HG02884 (cell line): ENCODE measurements at regions not wholly inside any gene's neighbourhood (a gene's known extent, or its start where the extent isn't known, plus 50 kb on each side); places are given as distances from the start of the nearest gene placed in this dataset.

Experiments
- ATAC-seq: cut with Tn5 transposase; IDR thresholded peaks from one replicate; pipeline ENCODE4 v1.9.1; 2021; ENCODE audit warnings: mild to moderate bottlenecking, moderate library complexity; ENCODE audit not compliant: unreplicated experiment

DNA sequence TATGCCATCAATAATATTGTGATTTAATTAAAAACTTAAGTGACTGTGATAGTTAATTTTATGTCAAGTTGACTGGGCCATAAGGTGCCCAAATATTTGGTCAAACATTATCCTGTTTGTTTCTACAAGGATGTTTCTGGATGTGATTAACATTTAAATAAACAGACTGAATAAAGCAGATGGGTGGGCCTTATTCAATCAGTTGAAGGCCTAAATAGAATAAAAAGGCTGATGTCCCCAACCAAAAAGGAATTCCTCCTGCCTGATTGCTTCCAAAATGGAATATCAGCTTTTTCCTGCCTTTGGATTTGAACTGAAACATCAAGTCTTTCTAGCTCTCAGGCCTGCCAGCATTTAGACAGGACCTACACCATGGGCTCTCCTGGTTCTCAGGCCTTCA, 961.7 kb downstream of the NTRK3 start:
- ATAC-seq: no peak

DNA sequence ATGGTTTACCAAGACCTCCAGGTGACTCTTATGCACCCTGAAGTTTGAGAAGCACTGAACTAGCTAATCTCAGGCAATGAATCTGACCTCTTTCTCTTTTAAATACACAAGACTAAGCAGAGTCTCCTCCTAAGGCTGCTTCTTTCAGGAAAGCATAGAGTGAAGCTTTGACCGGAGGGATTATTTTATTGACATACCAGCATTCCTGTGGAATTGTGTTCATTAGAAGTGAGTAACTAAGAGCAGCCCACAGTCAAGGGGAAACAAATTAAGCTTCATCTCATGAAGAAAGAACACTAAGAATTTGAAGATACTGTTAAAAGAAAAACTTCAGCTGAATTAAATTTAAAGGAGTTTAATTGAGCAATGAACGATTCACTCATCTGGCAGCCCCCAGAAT, 963.5 kb downstream of the NTRK3 start:
- ATAC-seq: no peak

- ATAC-seq: no peak
Measured at GRCh38 chr15:87287156-87287555, 969.4 kb downstream of the NTRK3 start.

- no peak for ATAC-seq
Measured at GRCh38 chr15:87269566-87269965, 987.0 kb downstream of the NTRK3 start.

DNA sequence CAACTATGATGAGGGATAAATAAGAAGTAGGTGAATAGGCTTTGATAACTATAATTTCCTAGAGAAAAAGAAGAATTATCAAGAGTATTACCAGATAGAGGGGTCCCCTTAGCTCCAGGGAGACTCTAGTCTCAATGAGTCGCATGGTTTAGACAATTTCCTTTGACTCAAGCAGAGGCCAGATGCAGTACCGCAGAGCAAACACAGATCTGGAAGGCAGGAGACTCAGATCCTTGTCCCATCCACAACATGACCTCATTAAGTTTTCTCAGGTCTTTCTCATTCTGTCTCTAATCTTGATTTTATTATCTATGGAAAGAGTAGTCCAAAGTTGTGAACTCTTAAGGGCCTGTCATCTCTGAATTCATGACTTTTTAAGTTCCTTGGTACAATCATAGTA, 987.9 kb downstream of the NTRK3 start:
- no peak for ATAC-seq

DNA sequence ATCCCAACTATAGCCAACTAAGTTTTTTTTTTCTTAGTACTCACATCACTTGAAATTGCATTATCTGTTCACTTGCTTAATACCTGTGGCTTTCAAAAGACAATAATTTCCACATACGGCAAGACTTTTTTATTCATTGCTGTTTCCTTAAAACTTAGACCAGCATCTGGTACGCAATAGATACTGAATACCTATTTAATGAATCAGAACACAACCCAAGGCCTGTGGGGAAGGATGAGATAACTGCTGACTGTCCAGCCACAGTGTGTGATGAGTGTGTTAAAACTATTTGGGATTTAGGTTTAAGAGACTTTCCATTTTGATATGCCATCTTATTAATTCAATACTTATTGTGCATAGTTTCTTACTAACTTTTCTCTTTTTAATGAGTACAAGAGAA, 988.7 kb downstream of the NTRK3 start:
- no peak for ATAC-seq

DNA sequence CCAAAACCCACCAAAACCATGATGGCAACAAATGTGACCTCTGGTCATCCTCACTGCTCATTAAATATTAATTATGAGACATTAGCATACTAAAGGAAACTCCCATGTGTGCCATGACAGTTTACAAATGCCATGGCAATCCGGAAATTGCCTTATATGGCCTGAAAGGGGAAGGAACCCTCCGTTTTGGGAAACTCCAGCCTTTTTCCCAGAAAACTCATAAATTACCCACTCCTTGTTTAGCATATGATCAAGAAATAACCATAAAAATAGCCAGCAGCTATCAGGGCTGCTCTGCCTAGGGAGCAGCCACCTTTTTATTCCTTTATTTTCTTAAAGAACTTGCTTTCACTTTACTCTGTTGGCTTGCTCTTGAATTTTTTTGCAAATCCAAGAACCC, 992.7 kb downstream of the NTRK3 start:
- ATAC-seq: no peak

- ATAC-seq: no peak
Measured at GRCh38 chr15:87263296-87263695, 993.2 kb downstream of the NTRK3 start.

GRCh38 chr15:87245592-87245991, 1010.9 kb downstream of the NTRK3 start:
- ATAC-seq: no peak

DNA sequence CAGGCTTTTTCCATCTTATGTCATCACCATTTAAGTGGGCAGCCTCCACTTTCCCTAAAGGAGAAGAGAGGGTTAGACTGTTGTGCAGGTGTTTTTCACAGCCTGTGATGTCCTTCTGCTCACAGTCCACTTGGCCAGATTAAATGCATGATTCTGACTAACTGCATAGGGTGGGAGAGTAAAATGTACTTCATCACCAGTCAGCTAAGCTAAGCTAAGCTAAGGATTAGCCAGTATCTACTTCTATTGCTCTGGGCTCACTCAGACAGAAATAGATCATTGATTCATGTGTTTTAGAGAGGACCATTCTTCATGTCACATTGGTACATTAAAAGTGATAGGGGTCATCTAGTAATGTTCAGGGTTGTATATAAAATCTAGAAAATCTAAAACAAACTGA, 1013.1 kb downstream of the NTRK3 start:
- ATAC-seq: no peak

GRCh38 chr15:87239582-87240230, 1016.8 kb downstream of the NTRK3 start:
- ATAC-seq: no peak

GRCh38 chr15:87238451-87239068, 1018.0 kb downstream of the NTRK3 start:
- ATAC-seq: no peak

- no peak for ATAC-seq
Measured at GRCh38 chr15:87228460-87228859, 1028.1 kb downstream of the NTRK3 start.

DNA sequence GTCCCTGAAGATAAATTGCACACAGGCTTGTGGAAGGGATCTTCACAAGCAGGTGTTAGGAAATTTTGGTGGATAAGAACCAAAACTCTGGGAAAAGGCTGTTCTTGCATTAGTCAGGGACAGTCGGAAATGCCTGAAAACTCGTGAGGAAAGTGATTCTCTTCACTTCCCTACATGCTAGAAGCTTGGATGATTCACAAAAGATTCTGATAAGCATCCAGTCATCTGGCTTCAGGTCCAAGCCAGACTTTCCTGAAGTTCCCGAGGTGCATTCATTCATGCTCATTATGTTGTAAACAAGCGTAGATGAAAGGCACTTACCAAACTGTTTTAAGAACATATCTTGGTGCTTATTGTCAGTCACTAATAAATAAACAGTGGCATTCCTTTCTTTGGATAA, 1028.7 kb downstream of the NTRK3 start:
- ATAC-seq: no peak

- no peak for ATAC-seq
Measured at GRCh38 chr15:87225436-87225835, 1031.1 kb downstream of the NTRK3 start.

DNA sequence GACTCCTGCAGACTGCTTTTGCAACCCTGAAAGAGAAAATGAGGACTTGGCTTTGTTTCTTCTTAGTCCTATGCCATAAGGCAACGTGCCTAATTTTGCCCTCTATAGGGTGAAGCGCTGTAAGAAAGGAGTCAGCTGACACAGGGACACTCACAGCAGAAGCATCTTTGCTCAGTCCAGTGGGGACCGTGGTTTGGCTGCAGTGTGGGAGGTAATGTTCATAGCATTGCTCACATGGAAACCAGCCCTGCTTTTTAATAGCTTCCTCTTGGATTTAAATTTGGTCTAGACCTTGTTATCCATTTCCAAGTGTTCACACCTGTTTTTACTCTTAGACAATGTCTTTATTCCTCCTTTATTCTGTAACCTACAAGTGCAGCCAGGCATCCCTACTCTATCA, 1032.1 kb downstream of the NTRK3 start:
- no peak for ATAC-seq

DNA sequence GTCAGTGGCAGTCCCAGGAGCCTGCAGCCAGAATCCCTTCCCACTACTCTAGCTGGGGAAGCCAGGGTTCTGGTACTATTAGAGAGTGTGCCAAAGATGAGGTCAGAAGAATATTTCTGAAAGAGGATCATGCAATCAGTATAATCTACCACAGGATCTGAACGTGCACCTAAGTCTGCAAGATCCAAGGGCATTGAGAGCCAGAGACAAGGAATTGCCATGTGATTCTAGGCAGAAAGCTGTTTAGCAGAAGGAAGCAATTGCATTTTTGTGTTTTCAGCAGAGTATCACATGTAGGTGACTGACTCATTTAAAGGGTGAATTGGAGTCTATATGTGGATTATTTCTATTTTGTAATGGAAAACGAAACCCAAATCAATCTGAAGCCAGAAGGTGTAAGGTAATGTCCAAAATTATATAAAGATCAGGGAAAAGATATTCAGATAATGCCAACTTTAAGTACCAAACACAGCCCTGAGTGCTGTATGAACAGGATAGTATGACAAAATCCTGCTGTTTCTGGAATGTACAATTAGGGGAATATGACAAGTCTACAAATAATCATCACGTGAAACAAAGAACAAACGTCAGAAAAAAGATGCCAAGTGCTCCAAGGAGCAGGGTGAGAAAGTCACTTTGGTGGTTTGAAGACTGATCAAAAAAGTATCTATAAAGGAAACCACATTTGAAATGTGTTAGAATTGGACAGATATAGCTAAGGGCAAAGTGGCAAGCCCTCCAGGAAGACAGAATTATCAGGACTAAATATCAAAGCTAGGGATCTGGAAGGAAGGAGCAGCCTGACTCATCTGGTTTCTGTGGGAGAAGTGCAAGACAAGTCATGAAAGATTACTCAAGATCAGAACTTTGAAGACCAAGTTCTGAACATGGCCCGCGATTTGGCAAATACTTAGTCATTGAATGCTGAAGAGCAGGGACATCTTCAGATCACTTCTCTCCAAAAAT, 1036.6 kb downstream of the NTRK3 start:
- no peak for ATAC-seq

DNA sequence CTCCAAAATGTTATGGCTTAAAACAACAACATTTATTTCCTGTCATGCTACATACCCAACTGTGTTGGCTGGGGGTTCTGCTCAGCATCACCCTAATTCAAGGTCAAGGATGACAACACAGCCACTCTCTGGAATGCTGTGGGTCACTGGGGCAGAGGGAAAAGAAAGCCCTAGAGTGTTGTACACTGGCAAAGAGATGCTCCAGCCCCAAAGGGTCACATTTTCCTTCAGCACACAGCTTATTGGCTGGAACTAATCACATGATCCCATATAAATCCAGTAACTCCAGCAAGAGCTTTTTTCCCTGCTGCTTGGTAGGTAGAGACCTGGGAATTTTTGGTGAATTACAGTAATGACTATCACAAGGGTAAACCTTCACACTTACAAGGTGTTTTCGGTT, 1041.4 kb downstream of the NTRK3 start:
- no peak for ATAC-seq

GRCh38 chr15:87213626-87214025, 1042.9 kb downstream of the NTRK3 start:
- ATAC-seq: no peak

GRCh38 chr15:87212041-87212440, 1044.5 kb downstream of the NTRK3 start:
- no peak for ATAC-seq

DNA sequence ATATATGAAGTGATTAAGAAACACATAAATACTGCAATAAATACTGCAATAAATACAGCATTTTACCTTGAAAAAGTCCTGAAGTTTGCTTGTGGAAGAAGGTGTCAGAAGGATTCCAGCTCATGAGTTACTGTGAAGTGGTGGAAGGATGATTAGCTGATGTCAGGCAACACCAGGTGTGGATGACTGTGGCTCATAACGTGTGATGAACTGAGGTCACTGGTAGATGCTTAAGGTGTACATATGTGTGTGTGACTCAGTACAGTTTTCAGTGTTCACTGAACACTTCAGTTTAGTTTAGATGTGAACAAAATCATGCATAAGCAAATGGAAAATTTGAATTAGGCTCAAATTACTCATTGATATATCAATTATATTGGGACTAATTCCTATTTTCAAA, 1045.0 kb downstream of the NTRK3 start:
- no peak for ATAC-seq
